IPS-NIHi7 (cell line): ENCODE measurements at regions not wholly inside any gene's neighbourhood (a gene's known extent, or its start where the extent isn't known, plus 50 kb on each side); places are given as distances from the start of the nearest gene placed in this dataset.
A peak's percentile ranks its signal among the peaks of the same experiment; 100 is the strongest.
"Not testable (repeated sequence)": the region's sequence is repeated elsewhere in the genome, so short reads cannot be mapped to it uniquely, and the experiment has no call there.

Experiments
- DNase-seq: peaks from one replicate; pipeline ENCODE4 v3.0.0; 2012; ENCODE audit warnings: mixed read lengths; ENCODE audit errors: extremely low spot score

DNA sequence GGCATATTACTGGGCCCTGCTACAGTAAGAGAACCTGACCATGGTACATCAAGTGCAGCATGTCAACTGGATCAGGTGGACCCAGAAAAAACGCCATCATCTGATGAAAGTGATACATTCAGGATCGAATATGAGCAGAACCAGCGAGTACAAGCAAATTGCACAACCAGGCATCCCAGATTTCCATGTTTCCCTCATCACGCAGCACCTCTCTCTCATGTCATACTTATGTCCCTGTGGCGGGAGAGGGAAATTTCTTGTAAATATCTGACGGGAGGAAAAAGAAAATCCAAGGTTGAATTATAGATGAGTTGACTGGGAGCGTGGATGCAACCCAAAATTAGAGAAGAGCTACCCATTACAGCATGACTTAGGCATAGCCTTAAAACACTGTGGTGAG, 608.5 kb upstream of the FAT1 start:
- DNase-seq = no peak

DNA sequence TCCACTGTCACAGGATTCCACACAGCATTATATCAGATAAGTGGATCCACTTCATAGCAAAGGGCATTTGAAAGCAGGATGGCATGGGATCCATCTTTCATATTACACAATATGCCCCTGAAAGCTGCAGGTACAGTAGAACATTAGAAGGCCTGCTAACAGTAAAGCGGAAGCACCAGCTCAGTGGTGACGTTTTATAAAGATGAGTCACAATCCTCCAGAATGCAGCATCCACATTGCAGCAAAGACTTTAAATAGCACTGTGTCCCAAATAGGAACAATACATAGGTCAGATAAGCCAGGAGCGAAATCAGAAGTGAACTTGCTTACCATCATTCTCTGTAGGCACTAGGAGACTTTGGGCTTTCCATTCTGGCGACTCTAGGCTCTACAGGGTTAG, 609.5 kb upstream of the FAT1 start:
- DNase-seq = no peak

DNA sequence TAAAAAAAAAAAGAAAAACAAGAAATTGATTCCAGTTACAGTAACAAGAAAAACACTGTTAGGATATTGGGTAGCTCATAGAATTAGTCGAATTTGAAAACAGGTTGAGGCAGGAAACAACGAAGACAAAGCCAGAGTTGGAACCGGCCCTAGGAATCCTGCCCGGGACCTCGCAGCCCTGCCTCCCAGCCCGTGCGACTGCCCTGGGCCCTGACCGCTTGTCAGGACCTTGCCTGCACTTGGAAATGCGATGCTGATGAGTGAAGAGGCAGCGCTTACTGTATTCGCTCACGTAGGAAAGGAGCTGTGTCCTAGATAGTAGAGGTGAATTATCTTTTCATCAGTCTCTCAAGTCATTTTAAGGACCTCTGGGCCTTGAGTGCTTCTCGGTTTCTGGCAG, 611.7 kb upstream of the FAT1 start:
- no peak for DNase-seq

DNA sequence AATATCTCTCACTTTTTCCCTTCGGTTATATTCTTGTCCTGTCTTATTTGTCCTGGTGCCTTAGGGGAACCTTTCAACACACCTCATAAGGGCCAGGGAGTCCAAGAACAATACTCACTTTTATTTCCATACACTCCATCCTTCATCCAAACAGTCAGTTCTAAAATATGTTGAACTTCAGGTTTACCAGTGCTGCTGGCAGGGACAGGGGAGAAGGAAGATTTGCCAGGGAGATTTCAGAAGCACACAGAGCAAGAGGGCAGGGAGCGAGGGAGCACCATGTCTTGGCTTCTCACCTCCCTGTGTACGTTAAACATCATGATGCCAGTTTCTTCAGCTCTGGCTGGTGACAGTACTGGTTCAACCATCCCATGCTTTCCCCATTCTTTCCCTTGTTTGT, 631.1 kb upstream of the FAT1 start:
- no peak for DNase-seq

DNA sequence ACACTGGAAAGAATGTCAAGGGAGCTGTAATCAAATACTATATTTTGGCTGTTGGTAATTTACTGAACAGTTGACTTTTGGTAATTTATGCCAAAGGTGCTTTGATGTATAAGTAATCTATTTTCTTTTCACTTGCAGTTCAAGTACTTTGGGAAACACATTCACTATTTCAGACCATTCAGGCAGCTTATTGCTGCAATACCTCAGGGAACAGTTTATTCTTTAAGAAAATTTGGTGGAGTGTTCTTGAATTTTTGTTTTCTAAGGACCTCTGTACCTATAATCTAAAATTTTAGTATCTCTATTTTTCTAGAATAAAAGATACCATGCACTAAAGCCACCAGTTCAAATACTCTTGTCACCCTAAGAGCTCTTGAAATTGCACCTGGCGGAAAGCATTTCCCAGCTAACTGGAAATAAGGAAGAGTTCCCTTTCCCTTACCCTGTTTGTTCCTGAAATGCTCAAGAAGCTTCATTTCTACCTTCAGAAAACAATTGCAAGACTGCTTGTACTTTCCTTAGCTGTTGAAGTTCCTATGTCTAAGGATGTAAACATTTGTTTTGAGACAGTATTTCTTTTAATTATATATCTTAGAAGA, 633.5 kb upstream of the FAT1 start:
- no peak for DNase-seq

DNA sequence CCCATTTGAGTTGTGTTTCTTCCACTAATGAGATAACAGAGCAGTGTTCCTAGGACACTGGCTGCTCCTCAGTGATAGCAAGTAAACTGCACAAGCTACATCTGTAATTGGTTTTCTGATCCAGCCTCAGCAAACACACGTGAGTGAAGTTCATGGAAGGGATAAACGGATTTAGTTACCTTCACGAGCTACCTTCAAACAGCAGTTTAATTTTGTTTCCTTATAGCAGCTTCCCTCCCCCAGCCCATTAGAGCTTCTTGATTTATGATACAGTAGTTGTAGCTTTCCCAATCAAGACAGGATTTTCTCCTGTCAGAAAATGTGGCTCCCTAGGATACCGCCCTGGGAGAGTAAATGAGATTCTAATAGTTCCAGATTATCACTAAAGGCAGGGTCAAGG, 634.2 kb upstream of the FAT1 start:
- DNase-seq = no peak

DNA sequence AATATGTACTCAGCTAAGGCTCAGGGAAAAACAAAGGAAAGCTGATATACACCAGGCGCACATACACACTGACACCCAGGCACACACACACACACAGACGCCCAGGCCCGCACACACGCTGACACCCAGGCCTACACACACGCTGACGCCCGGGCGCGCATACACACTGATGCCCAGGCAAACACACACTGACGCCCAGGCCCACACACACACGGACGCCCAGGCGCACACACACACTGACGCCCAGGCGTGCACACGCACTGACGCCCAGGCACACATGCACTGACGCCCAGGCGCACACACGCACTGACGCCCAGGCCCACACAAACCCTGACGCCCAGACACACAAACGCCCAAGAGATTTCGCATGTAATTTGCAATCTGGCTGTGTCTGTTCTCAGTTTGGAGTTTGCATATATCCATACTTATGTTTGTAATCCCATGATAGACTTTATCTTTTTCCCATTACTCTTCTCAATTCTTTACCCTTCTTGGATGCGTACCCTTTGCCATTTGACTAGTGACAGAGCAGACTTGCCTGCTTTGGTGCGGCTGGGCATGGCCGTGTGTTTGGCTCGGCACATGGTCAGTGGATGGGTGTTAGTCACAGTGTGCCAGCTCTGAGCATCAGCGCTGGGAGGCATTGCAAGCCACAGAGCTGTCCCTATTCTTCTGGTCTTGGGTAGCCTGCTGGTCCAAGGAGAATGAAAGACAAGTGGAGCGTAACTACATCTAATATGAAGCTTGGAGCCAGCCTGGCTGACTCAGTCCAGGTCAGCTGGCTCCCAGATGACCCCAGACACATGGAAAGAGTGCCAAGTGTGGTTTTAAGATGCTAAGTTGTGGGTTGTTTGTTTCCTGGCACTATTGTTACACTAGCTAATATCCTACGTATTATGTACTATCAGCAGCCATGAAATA, 632.4 kb upstream of the ZFP42 start:
- DNase-seq = no peak

DNA sequence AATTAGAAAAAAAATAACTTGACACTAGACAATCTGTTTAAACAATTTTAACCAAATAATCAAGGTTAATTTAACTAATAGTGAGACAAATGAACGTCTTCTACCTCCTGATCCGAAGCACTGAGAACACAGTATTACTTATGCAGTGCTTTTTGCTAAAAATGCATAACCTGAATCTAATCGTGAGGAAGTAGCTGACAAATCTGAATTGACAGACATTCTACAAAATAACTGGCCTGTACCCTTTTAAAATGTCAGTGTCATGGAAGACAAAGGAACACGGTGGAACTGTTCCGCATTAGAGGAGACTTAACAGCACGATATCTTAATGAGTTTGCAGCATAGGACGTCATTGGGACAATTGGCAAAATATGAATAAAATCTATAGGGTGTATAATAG, 631.2 kb upstream of the ZFP42 start:
- DNase-seq = no peak

DNA sequence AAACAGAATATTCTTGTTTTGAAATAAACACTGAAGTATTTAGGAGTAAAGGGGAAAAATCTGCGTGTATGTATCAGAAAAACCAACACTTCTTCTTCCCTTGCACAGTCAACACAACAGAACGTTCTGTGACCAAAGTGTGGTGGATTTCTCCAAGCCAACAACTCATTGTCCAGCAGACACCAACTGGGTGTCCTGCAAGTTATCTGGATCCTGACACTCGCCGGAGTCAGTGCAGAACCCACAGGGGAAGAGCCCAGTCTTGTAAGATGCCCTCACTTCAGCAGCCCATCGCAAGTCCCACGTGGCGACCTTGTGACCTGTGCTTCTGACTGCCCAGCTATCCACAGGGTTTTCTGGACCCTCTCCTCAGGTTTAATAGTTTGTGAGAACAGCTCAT, 630.7 kb upstream of the ZFP42 start:
- DNase-seq = no peak

DNA sequence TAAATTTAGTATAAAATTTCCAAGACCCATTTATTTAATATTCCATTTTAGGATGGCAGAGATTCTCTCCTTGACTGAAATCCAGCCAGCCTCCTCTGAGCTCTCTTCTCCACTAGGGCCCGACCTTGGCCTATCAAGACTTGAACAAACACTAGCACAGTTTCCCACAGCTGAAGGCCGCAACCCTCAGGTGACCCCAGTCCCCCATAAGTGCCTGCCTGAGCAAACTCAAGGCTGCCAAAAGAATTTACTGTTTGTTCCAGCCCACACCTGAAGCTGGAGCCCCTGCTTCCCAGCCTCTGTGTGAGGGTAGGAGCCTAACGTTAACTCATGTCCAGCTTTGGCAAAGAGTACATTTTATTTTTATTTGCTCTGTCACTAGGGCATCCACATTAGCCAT, 629.0 kb upstream of the ZFP42 start:
- DNase-seq = no peak

DNA sequence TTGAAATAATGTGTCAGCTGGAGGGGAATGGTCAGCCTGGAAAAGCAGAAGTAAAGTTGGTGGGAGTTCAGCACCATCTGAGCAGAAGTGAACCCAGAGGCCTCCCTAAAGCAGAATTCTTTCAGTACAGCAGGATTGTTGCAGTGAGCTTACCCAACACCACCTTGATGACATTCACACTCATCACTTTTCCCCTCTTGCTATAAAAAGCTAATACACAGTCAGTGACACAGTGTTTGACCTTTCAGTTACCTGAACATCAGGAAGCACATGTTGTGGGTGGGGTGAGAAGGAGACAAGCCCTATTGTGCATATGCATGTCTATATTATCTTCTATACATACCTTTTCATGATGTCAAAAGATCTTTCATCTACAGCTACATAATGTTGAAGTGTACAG, 624.7 kb upstream of the ZFP42 start:
- DNase-seq = no peak

DNA sequence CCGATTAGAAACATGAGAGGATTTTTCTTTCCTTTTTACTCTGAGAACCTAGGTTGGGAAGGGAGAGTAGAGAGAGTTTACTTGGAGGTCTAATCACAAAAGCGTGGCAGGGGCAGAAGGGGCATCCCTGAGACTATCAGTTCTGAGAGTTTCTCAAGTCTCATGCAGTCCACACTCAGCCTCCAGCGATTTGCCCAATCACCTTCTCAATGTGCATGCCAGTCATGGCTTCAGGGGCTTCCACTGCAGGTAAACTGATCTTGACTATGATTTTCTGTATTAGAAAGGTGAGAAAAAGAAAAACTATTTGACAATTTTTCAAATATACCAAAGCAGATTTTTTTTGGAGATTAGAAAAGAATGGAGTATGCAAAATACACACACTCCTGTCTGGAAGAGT, 617.1 kb upstream of the ZFP42 start:
- no peak for DNase-seq

DNA sequence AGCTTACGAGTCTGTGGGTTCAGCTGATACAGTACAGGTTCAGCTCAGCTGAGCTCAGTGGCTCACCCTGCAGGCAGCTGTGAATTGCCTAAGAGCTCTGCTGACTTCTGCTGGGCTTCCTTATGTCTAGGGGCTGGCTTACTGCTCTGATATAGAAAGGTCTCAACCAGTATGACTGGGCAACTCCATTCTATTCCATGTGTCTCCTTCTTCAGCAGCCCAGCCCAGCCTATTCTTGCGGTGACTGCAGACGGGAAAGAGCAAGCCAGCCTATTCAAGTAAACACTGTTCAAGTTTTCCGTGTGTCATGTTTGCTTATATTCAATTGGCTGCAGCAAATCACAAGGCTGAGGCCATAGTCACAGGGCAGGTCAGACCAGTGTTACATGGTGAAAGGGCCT, 615.4 kb upstream of the ZFP42 start:
- DNase-seq = peak; percentile 61

DNA sequence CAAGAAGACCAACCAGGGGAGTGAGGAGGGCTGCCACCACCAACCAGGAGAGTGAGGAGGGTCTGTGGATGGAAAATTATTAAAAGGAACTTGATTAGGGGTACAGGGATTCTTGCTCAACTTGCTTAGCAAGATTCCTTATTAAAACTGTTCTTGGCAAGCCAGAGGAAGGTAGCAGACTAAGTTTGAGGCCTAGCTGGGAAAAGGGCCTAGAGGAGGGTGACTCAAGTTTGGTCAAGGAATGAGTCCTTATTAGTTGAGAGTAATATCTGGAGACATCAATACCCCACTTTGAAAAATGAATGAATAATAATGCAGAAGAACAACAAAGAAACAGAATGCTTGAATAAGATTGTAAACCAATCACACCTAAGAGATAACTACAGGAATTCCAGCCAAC, 612.4 kb upstream of the ZFP42 start:
- DNase-seq = no peak

DNA sequence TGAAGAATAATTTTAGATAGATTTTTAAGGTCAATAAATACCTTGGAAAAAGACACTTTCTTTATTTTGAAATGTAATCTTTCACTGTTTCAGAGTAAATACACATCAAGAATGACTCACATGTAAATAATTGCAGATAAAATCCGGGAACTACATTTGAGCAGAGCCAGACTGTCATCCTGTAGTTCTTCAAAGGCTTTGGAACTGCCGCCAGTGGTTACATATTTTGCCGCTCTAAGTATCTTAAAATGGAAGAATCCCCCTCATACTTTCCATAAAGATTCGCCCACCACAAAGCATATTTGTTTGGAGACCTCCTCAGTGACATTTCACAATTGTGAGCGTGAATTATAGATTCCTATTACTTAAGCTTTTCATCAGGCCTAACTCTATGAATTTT, 607.8 kb upstream of the ZFP42 start:
- DNase-seq = no peak

DNA sequence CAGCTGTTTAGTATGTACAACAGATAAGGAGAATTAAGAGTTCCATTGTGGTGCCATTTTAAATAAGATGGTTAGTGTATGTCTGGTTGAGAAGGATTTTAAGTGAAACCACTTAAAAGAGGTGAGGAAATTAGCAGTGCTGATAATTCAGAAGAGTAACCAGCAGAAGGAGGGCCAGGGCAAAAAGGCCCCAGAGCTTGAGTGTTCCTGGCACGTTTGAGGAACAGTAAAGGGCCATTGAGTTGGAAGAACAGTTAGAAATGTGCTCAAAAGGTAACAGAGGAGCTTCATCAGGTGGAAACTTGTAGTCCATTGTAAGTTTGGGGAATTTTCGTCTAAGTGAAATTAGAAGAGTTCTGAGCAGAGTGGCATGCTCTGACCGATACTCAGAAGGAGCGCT, 606.2 kb upstream of the ZFP42 start:
- DNase-seq = no peak

DNA sequence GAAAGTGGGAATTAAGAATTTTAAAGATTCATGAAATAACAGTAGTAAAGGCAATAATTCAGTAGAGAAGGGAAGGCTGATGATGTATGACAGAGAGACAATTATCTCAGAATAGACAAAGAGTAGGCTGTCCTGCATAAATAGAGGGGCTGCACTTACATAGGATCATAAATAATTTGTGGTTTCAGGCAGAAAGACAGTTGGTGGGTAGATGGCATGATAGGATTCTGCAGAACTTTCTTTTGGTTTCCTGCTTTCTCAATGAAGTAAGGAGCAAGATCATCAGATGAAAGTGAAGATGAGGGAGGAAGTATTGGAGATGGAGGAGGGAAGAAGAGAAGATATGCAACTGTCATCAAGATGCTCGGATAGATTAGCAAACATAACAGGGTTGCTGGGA, 604.9 kb upstream of the ZFP42 start:
- no peak for DNase-seq

DNA sequence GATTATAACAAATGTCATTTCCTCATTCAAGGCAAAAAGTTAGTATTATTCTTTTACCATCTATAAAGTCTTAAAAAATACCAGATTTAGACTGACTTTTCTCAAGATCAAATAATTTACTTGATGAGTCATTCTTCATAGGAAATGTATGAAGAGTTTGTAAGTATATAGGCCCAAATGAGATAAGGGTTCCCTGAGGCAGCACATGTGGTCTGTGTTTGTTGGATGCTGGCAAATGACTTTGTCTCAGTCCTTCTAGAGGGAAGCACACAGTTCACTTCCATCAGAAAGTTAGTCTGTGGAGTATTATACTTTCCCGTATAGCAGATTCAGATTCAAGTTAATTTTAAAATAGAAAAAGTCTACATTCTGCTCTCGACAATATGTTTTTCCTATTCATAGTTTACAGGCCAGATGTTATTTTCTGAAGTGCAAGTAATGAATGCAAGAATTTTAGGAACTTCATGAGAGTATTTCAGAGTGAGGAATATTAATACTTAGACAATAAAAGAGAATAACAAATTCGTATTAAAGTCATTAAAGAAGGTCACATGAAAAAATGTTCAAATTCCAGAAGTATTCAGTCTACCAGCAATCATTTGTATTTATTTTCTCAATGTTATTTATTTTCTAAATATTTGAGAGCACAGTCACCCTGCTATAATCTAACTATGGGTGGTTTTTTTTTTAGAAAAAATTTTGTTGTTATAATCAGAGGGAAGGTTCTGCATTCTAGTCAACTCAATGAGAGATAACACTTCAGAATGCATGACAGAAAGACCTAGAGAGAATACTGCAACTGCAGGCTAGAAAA, 601.8 kb upstream of the ZFP42 start:
- DNase-seq = no peak

DNA sequence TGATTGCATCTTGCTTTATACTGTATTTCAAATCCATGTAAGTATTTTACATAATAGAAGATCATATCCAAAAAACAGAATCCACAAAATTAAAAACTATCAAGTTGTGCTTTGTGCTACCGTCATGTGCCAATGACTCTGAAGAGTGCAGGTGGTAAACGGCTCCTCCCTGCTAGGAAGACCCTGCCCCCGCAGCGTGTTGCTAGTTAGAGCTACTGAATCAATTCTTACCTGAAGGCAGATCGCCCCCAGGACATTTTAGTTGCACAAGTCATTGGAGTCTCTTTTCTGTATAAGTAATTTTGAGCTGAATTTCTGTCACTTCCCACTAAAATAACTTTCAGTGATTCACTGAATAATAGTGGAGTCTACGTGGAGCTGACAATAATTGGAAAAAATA, 599.5 kb upstream of the ZFP42 start:
- no peak for DNase-seq

DNA sequence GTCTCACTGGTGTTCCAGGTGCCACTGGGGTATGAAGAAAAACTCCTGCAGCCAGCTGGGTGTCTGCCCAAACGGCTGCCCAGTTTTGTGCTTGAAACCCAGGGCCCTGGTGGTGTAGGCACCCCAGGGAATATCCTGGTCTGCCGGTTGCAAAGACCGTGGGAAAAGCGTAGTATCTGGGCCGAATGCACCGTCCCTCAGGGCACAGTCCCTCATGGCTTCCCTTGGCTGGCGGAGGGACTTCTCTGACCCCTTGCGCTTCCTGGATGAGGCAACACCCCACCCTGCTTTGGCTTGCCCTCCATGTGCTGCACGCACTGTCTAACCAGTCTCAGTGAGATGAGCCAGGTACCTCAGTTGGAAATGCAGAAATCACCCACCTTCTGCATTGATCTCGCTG, 587.1 kb upstream of the ZFP42 start:
- DNase-seq = not testable (repeated sequence)

DNA sequence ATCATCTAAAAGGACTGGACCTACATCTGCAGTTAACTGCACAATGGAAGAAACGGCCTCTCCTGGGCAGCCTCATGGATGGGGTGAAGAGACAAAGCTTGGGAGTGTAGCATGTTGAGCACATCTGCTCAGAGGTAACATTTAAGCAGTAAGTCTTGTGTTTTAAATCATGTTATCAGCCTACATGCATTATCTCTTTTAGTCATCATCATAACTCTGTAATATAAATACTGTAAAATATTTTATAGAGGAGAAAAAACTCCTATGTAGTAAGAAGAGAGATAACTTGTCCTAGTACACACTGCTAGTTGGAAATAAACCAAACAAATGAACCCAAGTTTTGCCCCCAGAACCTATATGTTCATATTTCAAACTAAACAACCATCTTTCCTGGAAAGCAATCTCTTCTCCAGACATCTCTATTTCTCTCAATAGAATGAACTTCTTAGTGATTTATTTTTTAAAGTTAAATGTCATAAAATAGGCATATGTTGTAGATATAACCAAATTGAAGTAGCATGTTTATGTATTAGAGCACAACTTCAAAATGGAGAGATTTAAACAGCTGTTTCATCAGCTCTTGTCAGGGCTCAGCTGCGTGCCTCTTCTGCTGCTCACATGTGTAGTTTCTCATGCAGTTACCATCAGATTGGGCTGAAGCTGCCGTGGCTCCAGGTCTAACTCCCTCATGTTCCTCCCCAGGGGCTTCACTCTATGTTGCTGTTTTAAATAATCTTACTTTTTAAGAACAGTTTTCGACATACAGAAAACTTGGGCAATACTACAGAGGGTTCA, 581.8 kb upstream of the ZFP42 start:
- no peak for DNase-seq

DNA sequence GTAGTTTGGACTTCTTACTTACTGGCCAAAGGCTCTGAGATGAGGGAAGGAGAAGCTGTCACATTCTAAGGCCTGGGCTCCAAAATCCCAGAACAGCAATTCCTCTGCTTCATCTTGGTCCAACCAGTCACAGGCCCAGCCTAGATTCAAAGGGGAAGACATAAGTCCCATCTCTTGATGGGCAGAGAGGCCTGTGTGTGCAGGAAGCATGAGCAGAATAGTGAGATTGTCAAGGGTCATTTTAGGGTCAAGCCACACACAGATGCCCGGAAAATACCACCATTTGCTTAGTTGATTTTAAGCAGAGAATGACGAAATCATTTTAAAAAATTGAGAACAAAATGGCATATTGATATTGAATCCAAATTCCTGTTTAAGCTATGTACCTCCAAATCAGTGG, 580.9 kb upstream of the ZFP42 start:
- DNase-seq = no peak
